ENCODE measurements at regions not wholly inside any gene's neighbourhood (a gene's known extent, or its start where the extent isn't known, plus 50 kb on each side); places are given as distances from the start of the nearest gene placed in this dataset.

GRCh38 chr4:27620886-27621285 lies 760.2 kb downstream of the STIM2 start:
- Histone ChIP-seq H3K27ac (no peak overlapping the region), H3K27me3 (no peaks in the 10 kb centered on the region), H3K4me1 (no peaks in the 10 kb centered on the region), H3K36me3 (no peaks in the 10 kb centered on the region), H3K4me3 (no peak overlapping the region), H3K9me3 (no peaks in the 10 kb centered on the region)
- TF ChIP-seq POLR2A (IDR thresholded peaks at IDR 0.05) (no peak), CTCF (IDR thresholded peaks at IDR 0.05) (no peak)
- no peak for DNase-seq

GRCh38 chr4:27624749-27625148 lies 764.1 kb downstream of the STIM2 start:
- Histone ChIP-seq H3K27me3 (no peaks in the 10 kb centered on the region), H3K36me3 (no peaks in the 10 kb centered on the region), H3K9me3 (no peaks in the 10 kb centered on the region), H3K4me3 (no peak overlapping the region), H3K4me1 (no peaks in the 10 kb centered on the region), H3K27ac (no peak overlapping the region)
- no peak for TF ChIP-seq CTCF (IDR thresholded peaks at IDR 0.05)
- no peak for DNase-seq

GRCh38 chr4:27628609-27629008 lies 768.0 kb downstream of the STIM2 start:
- no peak for DNase-seq
- no peak overlapping the region for H3K27ac ChIP-seq
- no peaks in the 10 kb centered on the region for H3K27me3 ChIP-seq
- H3K9me3 ChIP-seq = no peaks in the 10 kb centered on the region
- H3K4me1 ChIP-seq = no peaks in the 10 kb centered on the region
- TF ChIP-seq POLR2A (IDR thresholded peaks at IDR 0.05) (no peak), CTCF (IDR thresholded peaks at IDR 0.05) (no peak)
- H3K4me3 ChIP-seq = no peak overlapping the region
- H3K36me3 ChIP-seq = no peaks in the 10 kb centered on the region

- Histone ChIP-seq H3K9me3 (no peaks in the 10 kb centered on the region), H3K27me3 (no peaks in the 10 kb centered on the region), H3K27ac (no peak overlapping the region), H3K4me3 (no peak overlapping the region), H3K36me3 (no peaks in the 10 kb centered on the region), H3K4me1 (no peaks in the 10 kb centered on the region)
- no peak for TF ChIP-seq POLR2A (IDR thresholded peaks at IDR 0.05)
- no peak for TF ChIP-seq CTCF (IDR thresholded peaks at IDR 0.05)
- no peak for DNase-seq
Observed at GRCh38 chr4:27629532-27630225, 769.0 kb downstream of the STIM2 start.

- Histone ChIP-seq H3K9me3 (no peaks in the 10 kb centered on the region), H3K27me3 (no peaks in the 10 kb centered on the region), H3K4me3 (no peak overlapping the region), H3K4me1 (no peaks in the 10 kb centered on the region), H3K27ac (no peak overlapping the region), H3K36me3 (no peaks in the 10 kb centered on the region)
- DNase-seq = no peak
- no peak for TF ChIP-seq CTCF (IDR thresholded peaks at IDR 0.05)
- TF ChIP-seq POLR2A (IDR thresholded peaks at IDR 0.05) = no peak
Observed at GRCh38 chr4:27635936-27636913, 775.6 kb downstream of the STIM2 start.
